IMR-90 (cell line): ENCODE measurements at regions not wholly inside any gene's neighbourhood (a gene's known extent, or its start where the extent isn't known, plus 50 kb on each side); places are given as distances from the start of the nearest gene placed in this dataset.

Experiments
- ATAC-seq: fragments of 200-7000 bp; cut with Tn5 transposase; 2 replicates; pipeline ENCODE4 v1.9.1; 2020; ENCODE audit warnings: low read depth, mild to moderate bottlenecking, moderate library complexity
- BruUV-seq: library from RNA; stranded (reverse); fragments of 400-500 nt; replicated peaks from 2 replicates; lab custom pipeline; 2021; lab: Mats Ljungman, UMichigan
- CTCF ChIA-PET: fragments of 300-600 bp; formaldehyde crosslinking; extraction: SDS; loops from one replicate; lab custom pipeline; 2021; ENCODE audit warnings: antibody characterized with exemption; lab: Yijun Ruan, JAX
- POLR2A ChIA-PET: fragments of 300-600 bp; sonication (Branson Sonifier 250); formaldehyde crosslinking; loops from one replicate; lab custom pipeline; 2022; ENCODE audit warnings: antibody characterized with exemption; ENCODE audit not compliant: unreplicated experiment; lab: Charles Lee
- DNase-seq: peaks from one replicate; pipeline ENCODE4 v3.0.0; 2013
- H2AFZ ChIP-seq: replicated peaks from 2 replicates; pipeline ENCODE3; 2013; ENCODE audit warnings: low read length, mild to moderate bottlenecking; ENCODE audit not compliant: poor library complexity
- H2AK5ac ChIP-seq: 2 replicates; pipeline ENCODE4 v1.6.1; 2013; ENCODE audit warnings: low read depth, low read length, inconsistent platforms
- H2AK9ac ChIP-seq: replicated peaks from 2 replicates; pipeline ENCODE3; 2013; ENCODE audit warnings: mild to moderate bottlenecking, low read depth, low read length, moderate library complexity; ENCODE audit not compliant: poor library complexity
- H2BK120ac ChIP-seq: 2 replicates; pipeline ENCODE4 v1.6.1; 2013; ENCODE audit warnings: low read depth, low read length, inconsistent platforms
- H2BK15ac ChIP-seq: 3 replicates; pipeline ENCODE4 v1.6.1; 2013; ENCODE audit warnings: low read depth, low read length, inconsistent platforms
- H2BK20ac ChIP-seq: 2 replicates; pipeline ENCODE4 v1.6.1; 2013; ENCODE audit warnings: low read depth, mild to moderate bottlenecking, inconsistent platforms, low read length, moderate library complexity
- H2BK5ac ChIP-seq: 2 replicates; pipeline ENCODE4 v1.6.1; 2013; ENCODE audit warnings: mild to moderate bottlenecking, low read depth, low read length, inconsistent platforms; ENCODE audit not compliant: poor library complexity, severe bottlenecking
- H3K14ac ChIP-seq: replicated peaks from 2 replicates; pipeline ENCODE4 v1.6.1; 2013; ENCODE audit warnings: low read depth, low read length, inconsistent platforms
- H3K18ac ChIP-seq: 2 replicates; pipeline ENCODE4 v1.6.1; 2013; ENCODE audit warnings: low read depth, low read length, control low read depth
- H3K23ac ChIP-seq: 2 replicates; pipeline ENCODE4 v1.6.1; 2013; ENCODE audit warnings: low read depth, low read length, inconsistent platforms
- H3K27ac ChIP-seq: 2 replicates; pipeline ENCODE4 v1.5.1; 2013; ENCODE audit warnings: mild to moderate bottlenecking, control low read depth, low read length; ENCODE audit not compliant: insufficient read depth
- H3K27me3 ChIP-seq: 2 replicates; pipeline ENCODE4 v1.6.1; 2013; ENCODE audit warnings: low read length; ENCODE audit not compliant: control insufficient read depth, insufficient read depth
- H3K36me3 ChIP-seq: 2 replicates; pipeline ENCODE4 v1.6.1; 2013; ENCODE audit warnings: low read length, mixed read lengths; ENCODE audit not compliant: control insufficient read depth, insufficient read depth
- H3K4ac ChIP-seq: 2 replicates; pipeline ENCODE4 v1.6.1; 2013; ENCODE audit warnings: low read depth, low read length, inconsistent platforms
- H3K4me1 ChIP-seq: 2 replicates; pipeline ENCODE4 v1.6.1; 2013; ENCODE audit warnings: low read length, mixed read lengths; ENCODE audit not compliant: control insufficient read depth, insufficient read depth
- H3K4me2 ChIP-seq: 2 replicates; pipeline ENCODE4 v1.6.1; 2013; ENCODE audit warnings: low read depth, mild to moderate bottlenecking, control low read depth, low read length, moderate library complexity
- H3K4me3 ChIP-seq: 2 replicates; pipeline ENCODE4 v1.5.1; 2013; ENCODE audit warnings: low read depth, mild to moderate bottlenecking, control low read depth, low read length, moderate library complexity; ENCODE audit not compliant: insufficient read depth
- H3K56ac ChIP-seq: 2 replicates; pipeline ENCODE4 v1.6.1; 2013; ENCODE audit warnings: low read length, inconsistent platforms; ENCODE audit not compliant: insufficient read depth; ENCODE audit errors: extremely low read depth
- H3K79me1 ChIP-seq, 2 experiments: 2 replicates each; pipeline ENCODE4 v1.6.1; 2013; ENCODE audit warnings: low read length in 2 of 2, inconsistent platforms in 1 of 2, low read depth in 1 of 2
- H3K9ac ChIP-seq: 2 replicates; pipeline ENCODE4 v1.6.1; 2013; ENCODE audit warnings: low read depth, low read length, control low read depth
- H3K9me1 ChIP-seq: 2 replicates; pipeline ENCODE4 v1.6.1; 2013; ENCODE audit warnings: low read length, inconsistent platforms; ENCODE audit not compliant: insufficient read depth
- H3K9me3 ChIP-seq: 2 replicates; pipeline ENCODE4 v1.6.1; 2013; ENCODE audit warnings: low read length; ENCODE audit not compliant: control insufficient read depth, insufficient read depth
- H4K20me1 ChIP-seq: 2 replicates; pipeline ENCODE4 v1.6.1; 2013; ENCODE audit warnings: low read length, inconsistent platforms; ENCODE audit not compliant: insufficient read depth
- H4K5ac ChIP-seq: 2 replicates; pipeline ENCODE4 v1.6.1; 2013; ENCODE audit warnings: mild to moderate bottlenecking, low read depth, low read length, control low read depth
- H4K8ac ChIP-seq, 2 experiments: 2 replicates each; pipeline ENCODE4 v1.6.1; 2013; ENCODE audit warnings: low read depth in 2 of 2, low read length in 2 of 2, control low read depth in 1 of 2, inconsistent platforms in 1 of 2
- H4K91ac ChIP-seq: 2 replicates; pipeline ENCODE4 v1.6.1; 2013; ENCODE audit warnings: low read depth, low read length, inconsistent platforms; ENCODE audit not compliant: insufficient read depth
- BHLHE40 ChIP-seq: fragments of 150-350 bp; IDR thresholded peaks from 2 replicates; pipeline ENCODE4 v1.6.1; 2016; ENCODE audit warnings: mild to moderate bottlenecking, low read depth, low read length
- CEBPB ChIP-seq: IDR thresholded peaks from 2 replicates; pipeline ENCODE4 v1.6.1; 2012; ENCODE audit warnings: low read depth, low read length, improper control_type of control experiment
- CHD1 ChIP-seq: IDR thresholded peaks from 2 replicates; pipeline ENCODE4 v1.6.1; 2012; ENCODE audit warnings: low read depth, low read length, improper control_type of control experiment
- CTCF ChIP-seq: conservative IDR thresholded peaks from 2 replicates; pipeline ENCODE4 v1.5.1; 2012; ENCODE audit warnings: mild to moderate bottlenecking, low read depth, low read length, improper control_type of control experiment
- FOS ChIP-seq: fragments of 150-350 bp; IDR thresholded peaks from 2 replicates; pipeline ENCODE4 v1.6.1; 2016; ENCODE audit warnings: low read depth, low read length
- MAFK ChIP-seq: IDR thresholded peaks from 2 replicates; pipeline ENCODE4 v1.6.1; 2012; ENCODE audit warnings: low read depth, low read length, improper control_type of control experiment
- MXI1 ChIP-seq: IDR thresholded peaks from 2 replicates; pipeline ENCODE4 v1.6.1; 2012; ENCODE audit warnings: low read depth, mild to moderate bottlenecking, low read length, moderate library complexity, borderline replicate concordance
- NFE2L2 ChIP-seq: fragments of 150-350 bp; IDR thresholded peaks from 2 replicates; pipeline ENCODE4 v1.6.1; 2016; ENCODE audit warnings: low read depth, mild to moderate bottlenecking, low read length
- POLR2A ChIP-seq: IDR thresholded peaks from 2 replicates; pipeline ENCODE4 v1.6.1; 2012; ENCODE audit warnings: mild to moderate bottlenecking, low read depth, low read length
- RAD21 ChIP-seq: IDR thresholded peaks from 2 replicates; pipeline ENCODE4 v1.6.1; 2012; ENCODE audit warnings: low read length, improper control_type of control experiment
- RCOR1 ChIP-seq: IDR thresholded peaks from 2 replicates; pipeline ENCODE4 v1.6.1; 2012; ENCODE audit warnings: mild to moderate bottlenecking, low read length, improper control_type of control experiment; ENCODE audit not compliant: insufficient replicate concordance
- RFX5 ChIP-seq: IDR thresholded peaks from 2 replicates; pipeline ENCODE4 v1.8.0; 2012; ENCODE audit warnings: low read depth, mild to moderate bottlenecking, low read length, moderate library complexity
- SMC3 ChIP-seq: fragments of 150-350 bp; IDR thresholded peaks from 2 replicates; pipeline ENCODE4 v1.6.1; 2016; ENCODE audit warnings: low read depth, mild to moderate bottlenecking, antibody characterized with exemption, low read length, moderate library complexity
- USF2 ChIP-seq: fragments of 150-350 bp; IDR thresholded peaks from 2 replicates; pipeline ENCODE4 v1.6.1; 2017; ENCODE audit warnings: mild to moderate bottlenecking, antibody characterized with exemption, low read length, low read depth
- WGBS, 2 experiments: methylation state at CpG; one replicate each; pipeline versions ENCODE4 v1.1.5 to v1.1.7; 2013; ENCODE audit warnings: missing lambda C conversion rate in 2 of 2; ENCODE audit not compliant: insufficient read length in 1 of 2; ENCODE audit errors: extremely low coverage in 2 of 2; 5-methylcytosine and 5-hydroxymethylcytosine counted together
- dilution Hi-C: fragments of 300-500 bp; cut with HindIII; formaldehyde crosslinking; loops from one replicate; pipeline ENCODE4 v1.14.3; 2018; ENCODE audit warnings: low sequenced_read_pairs; ENCODE audit not compliant: unreplicated experiment
- in situ Hi-C: fragments of 300-500 bp; cut with MboI; formaldehyde crosslinking; loops from 3 replicates; pipeline ENCODE4 v1.14.3; 2019; ENCODE audit warnings: low sequenced_read_pairs, inconsistent platforms, mixed read lengths
- intact Hi-C: fragments of 100-400 bp; cut with micrococcal nuclease; formaldehyde crosslinking; loops from 2 replicates; pipeline ENCODE4 v1.10.0; 2022
- TF ChIP-seq, protein P1 (sequence below): fragments of 150-350 bp; IDR thresholded peaks from 2 replicates; pipeline ENCODE4 v1.6.1; 2016; ENCODE audit warnings: low read depth, mild to moderate bottlenecking, low read length, moderate library complexity, borderline replicate concordance

GRCh38 chr12:114605918-114606317 is 78.1 kb downstream of the TBX3 start:
- no peak overlapping the region for H3K27ac ChIP-seq
- no peak overlapping the region for H3K4me2 ChIP-seq
- H3K14ac ChIP-seq, result no peak overlapping the region
- DNase-seq (no peak), ATAC-seq (no peak)
- H3K79me1 ChIP-seq, result no peaks in the 10 kb centered on the region
- no peaks in the 10 kb centered on the region for H3K36me3 ChIP-seq
- H2BK120ac ChIP-seq, result no peak overlapping the region
- ChIA-PET POLR2A (no interaction called here), CTCF (no interaction called here)
- H3K18ac ChIP-seq, result no peak overlapping the region
- H3K27me3 ChIP-seq, result peaks cover 3% of the 10 kb centered on the region
- no peak overlapping the region for H3K23ac ChIP-seq
- no peak overlapping the region for H2BK15ac ChIP-seq
- H3K4me3 ChIP-seq, result no peak overlapping the region
- intact Hi-C loops, result no loop called here
- H4K20me1 ChIP-seq, result no peaks in the 10 kb centered on the region
- no peak overlapping the region for H2BK5ac ChIP-seq
- peaks cover 1% of the 10 kb centered on the region; the same call in 1 of the 2 replicates for H3K4me1 ChIP-seq
- in situ Hi-C loops, result no loop called here
- H4K8ac ChIP-seq, result no peak overlapping the region
- dilution Hi-C loops, result no loop called here
- 79% methylated on average over 2 of the region's 3 CpGs; no CpG with 5 or more reads in 1 of the 2 experiments for WGBS, 2 experiments
- no peak overlapping the region for H3K9ac ChIP-seq
- no peak overlapping the region for H2AK9ac ChIP-seq
- H4K91ac ChIP-seq, result no peak overlapping the region
- TF ChIP-seq BHLHE40 (no peak), NFE2L2 (no peak), USF2 (no peak), FOS (no peak), RAD21 (no peak), SMC3 (no peak), MAFK (no peak), RFX5 (no peak), RCOR1 (no peak), CTCF (no peak), MXI1 (no peak), CEBPB (no peak), POLR2A (no peak), CHD1 (no peak)
- TF ChIP-seq, protein P1, sequence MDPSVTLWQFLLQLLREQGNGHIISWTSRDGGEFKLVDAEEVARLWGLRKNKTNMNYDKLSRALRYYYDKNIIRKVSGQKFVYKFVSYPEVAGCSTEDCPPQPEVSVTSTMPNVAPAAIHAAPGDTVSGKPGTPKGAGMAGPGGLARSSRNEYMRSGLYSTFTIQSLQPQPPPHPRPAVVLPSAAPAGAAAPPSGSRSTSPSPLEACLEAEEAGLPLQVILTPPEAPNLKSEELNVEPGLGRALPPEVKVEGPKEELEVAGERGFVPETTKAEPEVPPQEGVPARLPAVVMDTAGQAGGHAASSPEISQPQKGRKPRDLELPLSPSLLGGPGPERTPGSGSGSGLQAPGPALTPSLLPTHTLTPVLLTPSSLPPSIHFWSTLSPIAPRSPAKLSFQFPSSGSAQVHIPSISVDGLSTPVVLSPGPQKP, result no peak
- no peak overlapping the region for H2BK20ac ChIP-seq
- no peak overlapping the region for H3K4ac ChIP-seq
- H4K5ac ChIP-seq, result no peak overlapping the region
- no peak overlapping the region for H3K56ac ChIP-seq
- no peaks in the 10 kb centered on the region for H3K9me3 ChIP-seq
- H2AK5ac ChIP-seq, result no peak overlapping the region
- no peak overlapping the region for H2AFZ ChIP-seq
- no peaks in the 10 kb centered on the region for H3K9me1 ChIP-seq
- no TSS peak for BruUV-seq
